Nephron progenitor cell (in vitro differentiated cells): ENCODE measurements at regions not wholly inside any gene's neighbourhood (a gene's known extent, or its start where the extent isn't known, plus 50 kb on each side); places are given as distances from the start of the nearest gene placed in this dataset.
A peak's percentile ranks its signal among the peaks of the same experiment; 100 is the strongest.

ENCODE experiments used
- DNase-seq: peaks from one replicate; pipeline ENCODE4 v3.0.0; 2021
- H3K27ac Mint-ChIP-seq: 2 replicates; pipeline ENCODE4 v1.8.0; 2021; ENCODE audit warnings: mild to moderate bottlenecking, moderate library complexity, mixed read lengths
- H3K27me3 Mint-ChIP-seq: 2 replicates; pipeline ENCODE4 v1.8.0; 2021; ENCODE audit warnings: mild to moderate bottlenecking, low read depth, mixed read lengths; ENCODE audit not compliant: poor library complexity
- H3K36me3 Mint-ChIP-seq: 2 replicates; pipeline ENCODE4 v1.8.0; 2021; ENCODE audit warnings: low read depth, mixed read lengths
- H3K4me1 Mint-ChIP-seq: 2 replicates; pipeline ENCODE4 v1.8.0; 2021; ENCODE audit warnings: mixed read lengths
- H3K4me3 Mint-ChIP-seq: 2 replicates; pipeline ENCODE4 v1.8.0; 2021; ENCODE audit warnings: mild to moderate bottlenecking, moderate library complexity, mixed read lengths
- H3K9me3 Mint-ChIP-seq: 2 replicates; pipeline ENCODE4 v1.8.0; 2021; ENCODE audit warnings: mild to moderate bottlenecking, moderate library complexity, mixed read lengths
- TF ChIP-seq, protein P1 (sequence below): fragments of 200-600 bp; sonication (generic); IDR thresholded peaks from 2 replicates; pipeline ENCODE4 v1.5.0; 2021; ENCODE audit warnings: antibody characterized with exemption

GRCh38 chr1:9439074-9439761 lies 100.0 kb upstream of the SLC25A33 start:
- TF ChIP-seq, protein P1, sequence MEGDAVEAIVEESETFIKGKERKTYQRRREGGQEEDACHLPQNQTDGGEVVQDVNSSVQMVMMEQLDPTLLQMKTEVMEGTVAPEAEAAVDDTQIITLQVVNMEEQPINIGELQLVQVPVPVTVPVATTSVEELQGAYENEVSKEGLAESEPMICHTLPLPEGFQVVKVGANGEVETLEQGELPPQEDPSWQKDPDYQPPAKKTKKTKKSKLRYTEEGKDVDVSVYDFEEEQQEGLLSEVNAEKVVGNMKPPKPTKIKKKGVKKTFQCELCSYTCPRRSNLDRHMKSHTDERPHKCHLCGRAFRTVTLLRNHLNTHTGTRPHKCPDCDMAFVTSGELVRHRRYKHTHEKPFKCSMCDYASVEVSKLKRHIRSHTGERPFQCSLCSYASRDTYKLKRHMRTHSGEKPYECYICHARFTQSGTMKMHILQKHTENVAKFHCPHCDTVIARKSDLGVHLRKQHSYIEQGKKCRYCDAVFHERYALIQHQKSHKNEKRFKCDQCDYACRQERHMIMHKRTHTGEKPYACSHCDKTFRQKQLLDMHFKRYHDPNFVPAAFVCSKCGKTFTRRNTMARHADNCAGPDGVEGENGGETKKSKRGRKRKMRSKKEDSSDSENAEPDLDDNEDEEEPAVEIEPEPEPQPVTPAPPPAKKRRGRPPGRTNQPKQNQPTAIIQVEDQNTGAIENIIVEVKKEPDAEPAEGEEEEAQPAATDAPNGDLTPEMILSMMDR = no peak
- H3K4me1 Mint-ChIP-seq = peaks cover 69% of the 10 kb centered on the region

GRCh38 chr1:9440261-9440660 lies 99.0 kb upstream of the SLC25A33 start:
- no peaks in the 10 kb centered on the region for H3K27me3 Mint-ChIP-seq
- peaks cover 80% of the 10 kb centered on the region for H3K4me1 Mint-ChIP-seq

More at GRCh38 chr1:9439074-9439761, 100.0 kb upstream of the SLC25A33 start:
- Mint-ChIP-seq H3K27ac (peak overlapping the region; percentile 57), H3K9me3 (no peaks in the 10 kb centered on the region), H3K4me3 (peak overlapping the region; percentile 2), H3K36me3 (no peaks in the 10 kb centered on the region), H3K27me3 (no peaks in the 10 kb centered on the region)
- no peak for DNase-seq

GRCh38 chr1:9440763-9441194 lies 98.5 kb upstream of the SLC25A33 start:
- peak overlapping the region; percentile 96 for H3K27ac Mint-ChIP-seq
- TF ChIP-seq, protein P1 = no peak

More at GRCh38 chr1:9440261-9440660, 99.0 kb upstream of the SLC25A33 start:
- H3K4me3 Mint-ChIP-seq = no peak overlapping the region
- TF ChIP-seq, protein P1 = no peak
- no peak for DNase-seq
- no peaks in the 10 kb centered on the region for H3K9me3 Mint-ChIP-seq
- no peaks in the 10 kb centered on the region for H3K36me3 Mint-ChIP-seq
- no peak overlapping the region for H3K27ac Mint-ChIP-seq

DNA sequence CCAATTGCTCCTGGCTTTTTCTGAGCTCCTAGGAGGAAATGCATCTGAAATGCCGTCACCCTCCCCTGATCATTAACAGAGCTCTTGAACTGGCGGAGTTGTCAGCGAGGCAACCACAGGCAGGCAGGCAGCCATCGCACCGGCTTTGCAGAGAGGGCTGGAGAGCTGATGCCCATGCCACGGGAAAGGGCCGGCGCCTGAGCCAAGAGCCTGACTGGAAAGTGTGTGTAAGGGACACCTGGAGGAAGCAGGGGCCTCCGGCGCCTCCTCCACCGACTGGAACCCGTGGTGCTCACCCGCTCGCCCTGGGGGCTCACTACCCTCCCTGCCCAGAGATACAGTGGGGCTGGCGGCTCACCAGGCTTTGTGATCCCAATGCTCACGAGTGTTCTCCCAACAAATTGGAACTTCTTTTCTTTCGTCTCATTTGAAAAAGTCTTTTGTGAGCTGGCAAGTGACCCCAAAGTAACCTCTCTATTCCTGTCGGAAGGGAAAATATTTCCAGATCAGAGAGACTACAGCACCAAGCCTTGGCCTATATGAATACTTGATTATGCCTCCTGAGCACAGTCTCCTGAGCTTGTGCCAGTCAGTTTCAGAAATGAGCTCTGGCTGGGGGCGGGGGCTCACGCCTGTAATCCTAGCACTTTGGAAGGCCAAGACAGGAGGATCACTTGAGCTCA lies 97.7 kb upstream of the SLC25A33 start:
- Mint-ChIP-seq H3K4me1 (peaks cover 77% of the 10 kb centered on the region), H3K27ac (peak overlapping the region; percentile 96), H3K27me3 (no peaks in the 10 kb centered on the region), H3K4me3 (peak overlapping the region; percentile 30), H3K36me3 (no peaks in the 10 kb centered on the region), H3K9me3 (no peaks in the 10 kb centered on the region)
- TF ChIP-seq, protein P1 = no peak
- DNase-seq = peak; percentile 17

More at GRCh38 chr1:9440763-9441194, 98.5 kb upstream of the SLC25A33 start:
- no peaks in the 10 kb centered on the region for H3K9me3 Mint-ChIP-seq
- H3K4me3 Mint-ChIP-seq = peak overlapping the region; percentile 30
- no peaks in the 10 kb centered on the region for H3K36me3 Mint-ChIP-seq
- peaks cover 77% of the 10 kb centered on the region for H3K4me1 Mint-ChIP-seq
- no peaks in the 10 kb centered on the region for H3K27me3 Mint-ChIP-seq
- DNase-seq = no peak

DNA sequence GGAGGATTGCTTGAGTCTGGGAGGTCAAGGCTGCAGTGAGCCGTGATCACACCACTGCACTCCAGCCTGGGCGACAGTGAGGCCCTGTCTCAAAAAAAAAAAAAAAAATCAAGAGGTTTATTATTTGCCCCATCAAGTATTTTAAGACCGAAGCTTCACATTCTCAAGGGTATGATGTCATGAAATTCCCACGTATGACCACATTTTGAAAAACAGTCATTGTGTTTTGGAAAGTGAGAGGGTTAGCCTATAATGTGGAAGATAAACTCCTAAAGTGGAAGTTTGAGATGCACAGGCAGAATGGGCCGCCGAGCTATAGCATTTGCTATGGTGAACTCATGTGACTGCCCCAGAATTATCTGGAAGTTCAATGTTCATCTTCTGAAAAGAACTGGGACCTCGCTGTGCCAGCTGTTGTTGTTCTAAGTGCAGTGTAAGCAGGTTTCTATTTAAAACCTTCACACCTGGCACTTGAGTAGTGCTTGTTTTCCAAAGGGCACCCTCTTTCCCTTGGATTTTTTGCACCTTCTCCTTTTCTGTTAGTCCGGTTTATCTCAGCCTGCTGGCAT lies 96.9 kb upstream of the SLC25A33 start:
- no peak overlapping the region for H3K27ac Mint-ChIP-seq
- H3K9me3 Mint-ChIP-seq = no peaks in the 10 kb centered on the region
- H3K4me1 Mint-ChIP-seq = peaks cover 80% of the 10 kb centered on the region
- no peaks in the 10 kb centered on the region for H3K27me3 Mint-ChIP-seq
- TF ChIP-seq, protein P1 = no peak
- no peaks in the 10 kb centered on the region for H3K36me3 Mint-ChIP-seq
- no peak for DNase-seq
- H3K4me3 Mint-ChIP-seq = no peak overlapping the region
